Right lung (tissue), 2 donors: ENCODE measurements at regions not wholly inside any gene's neighbourhood (a gene's known extent, or its start where the extent isn't known, plus 50 kb on each side); places are given as distances from the start of the nearest gene placed in this dataset.
"Not testable (repeated sequence)": the region's sequence is repeated elsewhere in the genome, so short reads cannot be mapped to it uniquely, and the experiment has no call there.

Source experiments
- DNase-seq, 2 donors: peaks; one replicate each; pipeline ENCODE4 v3.0.0-alpha.2; 2013

DNA sequence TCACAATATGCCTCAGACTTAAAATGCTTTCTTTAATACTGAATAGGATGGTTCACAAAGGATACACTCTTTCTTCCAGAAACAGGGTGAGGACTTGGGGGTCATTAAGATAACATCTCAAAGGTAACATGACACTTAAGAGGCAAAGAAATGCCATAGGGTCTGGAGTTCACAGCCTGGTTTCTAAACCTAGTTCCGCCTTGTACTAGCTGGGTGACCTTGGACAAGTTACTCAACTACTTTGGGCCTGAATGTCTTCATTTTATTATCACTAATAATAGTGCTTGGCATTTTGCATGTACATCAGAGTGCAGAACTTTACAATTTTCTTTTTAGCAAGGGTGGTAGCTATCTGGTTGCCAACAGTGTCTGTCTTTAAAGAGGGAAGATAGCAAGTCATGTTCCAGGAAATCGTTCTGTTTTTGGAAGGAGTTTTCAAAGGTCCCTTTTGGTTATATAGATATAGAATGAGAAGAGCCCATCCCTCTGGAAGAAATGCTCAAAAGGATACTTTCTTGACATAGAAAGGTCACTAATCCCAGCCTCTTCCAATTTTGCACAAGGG is 257.8 kb downstream of the NUAK1 start:
- DNase-seq, result no peak

- peak in 1 of 2 donors; percentile 2 for DNase-seq
Measured at GRCh38 chr12:105882404-105882803, 256.4 kb downstream of the NUAK1 start.

DNA sequence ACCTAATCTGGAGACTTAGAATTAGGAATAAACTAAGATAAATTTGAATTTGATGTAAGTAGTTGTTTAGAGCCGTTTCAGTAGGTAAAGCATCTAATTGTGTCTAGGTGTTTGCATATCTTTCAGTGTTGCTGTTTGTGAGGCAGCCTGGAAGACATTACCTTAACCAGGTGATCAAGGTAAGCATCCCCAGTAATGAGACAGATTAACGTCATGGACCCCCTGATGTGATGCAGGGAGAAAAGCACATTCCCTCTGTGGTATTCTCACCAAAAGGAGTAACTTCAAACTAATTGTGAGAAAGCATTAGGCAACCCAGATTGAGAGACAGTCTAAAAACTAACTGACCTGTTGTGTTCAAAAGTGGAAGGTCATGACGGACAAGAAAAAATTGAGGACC is 251.6 kb downstream of the NUAK1 start:
- no peak for DNase-seq

- no peak for DNase-seq
Measured at GRCh38 chr12:105888696-105889095, 250.1 kb downstream of the NUAK1 start.

DNA sequence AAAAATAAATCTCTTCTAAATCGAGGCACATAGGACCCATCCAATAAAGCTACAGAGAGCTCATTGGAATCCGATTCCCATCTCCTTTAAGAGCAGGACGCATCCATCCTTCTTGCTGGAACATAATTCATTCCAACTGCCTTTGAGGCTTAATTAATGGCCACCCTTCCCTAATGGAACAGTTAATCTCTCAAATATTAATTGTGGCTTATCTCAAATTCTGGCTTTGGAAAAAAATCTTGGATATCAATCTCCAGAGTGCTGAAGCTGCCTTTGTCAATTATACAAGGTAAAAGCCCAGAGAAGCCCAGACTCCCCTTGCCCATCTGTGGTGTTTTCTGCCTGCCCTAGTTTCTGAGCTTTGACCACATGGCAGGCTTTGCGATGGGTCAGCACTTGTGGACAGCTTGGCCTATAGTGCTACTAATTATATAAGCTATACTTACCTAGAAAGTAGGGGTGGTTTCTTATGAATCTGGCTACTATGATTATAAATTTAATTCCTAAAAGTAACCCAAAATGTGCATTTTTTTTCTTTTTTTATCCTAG is 246.3 kb downstream of the NUAK1 start:
- DNase-seq, result no peak

DNA sequence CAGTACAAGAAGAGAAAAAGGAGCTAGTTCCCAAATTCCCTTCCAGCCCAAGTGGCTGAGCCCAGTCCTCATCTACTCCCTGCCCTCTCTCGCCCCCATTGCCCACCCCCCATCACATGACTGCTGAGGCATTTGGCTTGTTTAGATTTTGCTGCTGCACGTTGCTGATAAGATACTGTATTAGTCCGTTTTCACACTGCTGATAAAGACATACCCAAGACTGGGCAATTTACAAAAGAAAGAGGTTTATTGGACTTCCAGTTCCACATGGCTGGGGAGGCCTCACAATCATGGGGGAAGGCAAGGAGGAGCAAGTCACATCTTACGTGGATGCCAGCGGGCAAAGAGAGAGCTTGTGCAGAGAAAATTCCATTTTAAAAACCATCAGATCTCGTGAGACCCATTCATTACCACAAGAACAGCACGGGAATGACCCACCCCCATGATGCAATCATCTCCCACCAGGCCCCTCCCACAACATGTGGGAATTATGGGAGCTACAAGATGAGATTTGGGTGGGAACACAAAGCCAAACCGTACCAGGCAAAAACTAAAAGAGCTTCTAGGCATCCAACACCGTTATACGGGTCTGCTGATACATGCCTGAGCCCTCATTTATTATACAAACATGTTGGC is 243.4 kb downstream of the NUAK1 start:
- DNase-seq, result not testable (repeated sequence)

GRCh38 chr12:105897311-105897725 is 241.4 kb downstream of the NUAK1 start:
- no peak for DNase-seq

DNA sequence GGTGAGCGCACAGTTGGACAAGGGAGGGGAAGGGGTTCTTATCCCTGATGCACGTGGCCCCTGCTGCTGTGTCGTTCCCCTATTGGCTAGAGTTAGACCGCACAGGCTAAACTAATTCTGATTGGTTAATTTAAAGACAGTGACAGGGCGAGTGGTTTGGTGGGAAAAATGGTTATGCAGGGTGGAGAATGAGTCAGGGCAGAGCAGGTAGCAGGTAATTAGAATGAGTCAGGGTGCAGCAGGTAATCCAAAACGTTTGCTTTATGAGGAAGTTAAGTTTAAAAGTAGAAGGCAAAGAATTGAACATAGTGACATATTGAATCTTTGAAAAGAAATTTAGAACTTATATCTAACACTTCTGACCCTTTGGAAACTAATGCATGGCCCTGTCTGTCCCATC is 240.5 kb downstream of the NUAK1 start:
- not testable (repeated sequence) for DNase-seq

- DNase-seq, result no peak
Measured at GRCh38 chr12:105899589-105899988, 239.2 kb downstream of the NUAK1 start.

DNA sequence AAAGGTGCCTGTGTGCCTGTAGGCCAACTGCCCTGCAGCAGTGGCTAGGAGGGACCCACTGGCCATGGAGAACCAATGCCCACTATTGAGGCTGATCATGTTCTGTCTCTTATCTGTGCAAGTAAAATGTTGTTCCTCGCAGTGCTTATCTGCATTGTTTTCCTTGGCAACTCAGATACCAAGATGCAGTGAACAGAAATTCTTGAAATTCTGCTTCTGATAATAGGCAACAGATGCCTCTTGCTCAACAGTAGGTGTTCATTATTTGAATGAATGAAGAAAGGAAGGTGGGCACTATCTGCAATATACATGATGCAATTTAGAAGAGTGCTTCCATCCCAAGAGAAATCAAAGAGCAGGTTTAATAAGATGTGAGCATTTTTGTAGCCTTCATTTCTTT is 232.2 kb downstream of the NUAK1 start:
- DNase-seq, result no peak

DNA sequence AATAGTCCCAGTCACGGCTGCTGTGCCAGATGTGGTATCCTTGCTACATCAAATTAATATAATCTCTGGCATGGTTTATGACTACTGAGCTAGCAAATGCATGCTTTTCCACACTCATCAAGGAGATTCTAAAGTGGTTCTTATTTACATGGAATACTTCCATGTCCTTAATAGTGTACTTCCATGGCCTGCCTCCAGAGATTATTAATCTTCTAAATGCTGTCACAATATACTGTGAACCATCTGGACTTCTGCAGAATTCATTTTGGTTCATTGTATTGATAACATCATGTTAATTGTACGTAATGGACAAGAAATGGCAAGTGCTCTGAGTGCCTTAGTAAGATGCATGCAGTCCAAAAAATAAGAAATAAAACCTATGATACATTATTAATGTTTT is 230.8 kb downstream of the NUAK1 start:
- DNase-seq, result no peak

DNA sequence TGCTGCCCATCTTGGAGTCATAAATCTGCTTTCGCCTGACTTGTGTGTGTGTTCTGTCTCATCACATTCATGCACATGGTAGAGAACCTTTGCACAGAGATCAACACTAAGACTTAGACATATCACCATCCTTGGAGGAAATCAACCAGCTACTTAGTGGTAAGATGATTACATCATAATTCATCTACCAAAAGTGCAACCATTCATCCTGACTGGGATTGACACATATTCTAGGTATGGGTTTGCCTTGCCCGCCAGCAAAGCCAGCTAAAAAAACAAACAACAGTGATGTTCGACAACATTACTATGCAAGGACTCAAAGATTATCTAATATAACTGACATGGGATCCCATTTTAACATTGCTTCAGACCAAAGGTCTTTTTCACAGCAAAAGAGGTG is 228.7 kb downstream of the NUAK1 start:
- DNase-seq, result no peak

DNA sequence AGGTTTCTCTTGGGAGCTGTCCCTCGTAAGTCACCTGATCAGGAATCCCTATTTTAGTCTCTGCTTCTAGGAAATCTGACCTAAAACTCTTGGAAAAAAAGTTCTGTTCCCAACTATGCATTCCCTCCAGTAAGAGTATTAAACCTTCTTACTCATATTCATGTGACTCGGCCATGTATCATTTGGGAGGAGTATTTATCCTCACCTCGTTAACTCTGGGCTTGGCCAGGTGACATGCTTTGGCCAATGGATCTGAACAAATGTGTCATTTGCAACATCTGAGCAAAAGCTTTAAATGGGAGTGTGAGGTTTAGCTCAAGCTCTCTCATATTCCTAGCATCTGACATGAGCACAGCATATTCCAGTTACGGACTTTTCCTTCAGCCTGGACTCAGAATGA is 226.8 kb downstream of the NUAK1 start:
- DNase-seq, result no peak

- peak in 1 of 2 donors; percentile 16 for DNase-seq
Measured at GRCh38 chr12:105912882-105913678, 225.7 kb downstream of the NUAK1 start.

- no peak for DNase-seq
Measured at GRCh38 chr12:105915997-105916759, 222.6 kb downstream of the NUAK1 start.

- no peak for DNase-seq
Measured at GRCh38 chr12:105916760-105917039, 222.1 kb downstream of the NUAK1 start.

DNA sequence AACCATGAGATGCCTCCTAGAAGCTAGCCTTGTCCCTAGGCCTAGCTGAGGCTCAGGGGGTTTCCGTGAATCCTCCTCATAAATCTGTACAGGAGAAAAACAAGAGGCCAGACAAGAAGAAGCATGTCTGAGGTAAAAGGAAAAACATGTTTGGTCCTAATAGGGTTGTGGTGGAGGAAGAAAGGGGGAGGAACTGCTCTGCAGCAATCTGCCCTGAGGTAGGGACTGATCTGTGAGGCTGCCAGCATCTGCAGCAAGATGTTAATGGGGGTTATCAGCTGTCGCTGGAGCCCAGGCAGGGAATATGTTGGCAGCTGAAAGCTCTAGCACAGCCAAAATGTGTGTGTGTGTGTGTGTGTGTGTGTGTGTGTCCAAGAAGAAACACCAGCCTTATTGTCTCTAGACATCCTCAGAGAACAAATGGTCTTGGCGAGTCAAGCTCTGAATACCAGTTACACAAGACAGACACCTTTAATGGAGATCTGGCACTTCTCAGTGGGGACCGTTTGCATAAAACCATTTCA is 218.5 kb downstream of the NUAK1 start:
- peak; percentile 45 to 49 for DNase-seq

DNA sequence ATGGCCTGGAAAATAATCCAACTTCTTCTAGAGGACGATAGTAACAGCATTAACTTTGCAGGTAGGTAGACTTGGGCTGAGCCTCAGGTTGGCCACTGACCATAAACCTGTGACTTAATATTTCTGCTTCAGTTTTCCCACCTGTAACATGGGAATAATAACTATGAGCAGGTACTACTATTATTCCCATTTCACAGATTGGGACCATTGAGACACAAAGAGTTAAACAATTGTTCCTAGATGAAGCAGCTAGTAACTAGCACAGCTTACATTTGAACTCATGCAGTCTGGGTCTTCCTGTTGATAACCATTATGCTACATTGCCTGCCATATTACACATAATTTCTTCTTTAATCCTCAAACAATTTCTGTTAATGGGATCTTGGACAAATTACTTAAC is 217.7 kb downstream of the NUAK1 start:
- DNase-seq, result no peak

- no peak for DNase-seq
Measured at GRCh38 chr12:105921872-105922669, 216.7 kb downstream of the NUAK1 start.

GRCh38 chr12:105922670-105923102 is 216.1 kb downstream of the NUAK1 start:
- no peak for DNase-seq

GRCh38 chr12:105924526-105925208 is 214.1 kb downstream of the NUAK1 start:
- DNase-seq, result no peak
